UCSD-AML1 (cell line): ENCODE measurements at regions not wholly inside any gene's neighbourhood (a gene's known extent, or its start where the extent isn't known, plus 50 kb on each side); places are given as distances from the start of the nearest gene placed in this dataset.

Experiments
- DNase-seq: peaks from one replicate; lab custom pipeline; 2025; ENCODE audit not compliant: unreplicated experiment; lab: John Stamatoyannopoulos, UW

GRCh38 chr2:239676716-239677452 is 276.1 kb upstream of the HDAC4 start:
- no peak for DNase-seq

- no peak for DNase-seq
Observed at GRCh38 chr2:239675826-239676715, 275.3 kb upstream of the HDAC4 start.

GRCh38 chr2:239674981-239675825 is 274.4 kb upstream of the HDAC4 start:
- no peak for DNase-seq

- no peak for DNase-seq
Observed at GRCh38 chr2:239674101-239674980, 273.5 kb upstream of the HDAC4 start.

- DNase-seq: no peak
Observed at GRCh38 chr2:239673641-239674040, 272.8 kb upstream of the HDAC4 start.

GRCh38 chr2:239671916-239672849 is 271.4 kb upstream of the HDAC4 start:
- no peak for DNase-seq

- no peak for DNase-seq
Observed at GRCh38 chr2:239671471-239671870, 270.7 kb upstream of the HDAC4 start.

GRCh38 chr2:239670463-239671120 is 269.8 kb upstream of the HDAC4 start:
- DNase-seq: no peak

- no peak for DNase-seq
Observed at GRCh38 chr2:239669899-239670460, 269.2 kb upstream of the HDAC4 start.

GRCh38 chr2:239669181-239669898 is 268.5 kb upstream of the HDAC4 start:
- DNase-seq: no peak

GRCh38 chr2:239668651-239669050 is 267.8 kb upstream of the HDAC4 start:
- no peak for DNase-seq

- DNase-seq: no peak
Observed at GRCh38 chr2:239668042-239668441, 267.2 kb upstream of the HDAC4 start.

- no peak for DNase-seq
Observed at GRCh38 chr2:239667431-239667985, 266.7 kb upstream of the HDAC4 start.

GRCh38 chr2:239666855-239667376 is 266.1 kb upstream of the HDAC4 start:
- DNase-seq: no peak

- no peak for DNase-seq
Observed at GRCh38 chr2:239666053-239666854, 265.4 kb upstream of the HDAC4 start.

- DNase-seq: no peak
Observed at GRCh38 chr2:239664216-239664810, 263.5 kb upstream of the HDAC4 start.
